T-helper 1 cell treated with Interleukin-12 subunit alpha and Interleukin-12 subunit beta and Interleukin-4 antibody, amounts not matched to agents 30 ng/mL and 1 ng/mL, for 36 hours (primary cell): ENCODE measurements at regions not wholly inside any gene's neighbourhood (a gene's known extent, or its start where the extent isn't known, plus 50 kb on each side); places are given as distances from the start of the nearest gene placed in this dataset.

Source experiments
- intact Hi-C: fragments of 100-400 bp; cut with micrococcal nuclease; formaldehyde crosslinking; loops from one replicate; pipeline ENCODE4 v1.15.1; 2024

DNA sequence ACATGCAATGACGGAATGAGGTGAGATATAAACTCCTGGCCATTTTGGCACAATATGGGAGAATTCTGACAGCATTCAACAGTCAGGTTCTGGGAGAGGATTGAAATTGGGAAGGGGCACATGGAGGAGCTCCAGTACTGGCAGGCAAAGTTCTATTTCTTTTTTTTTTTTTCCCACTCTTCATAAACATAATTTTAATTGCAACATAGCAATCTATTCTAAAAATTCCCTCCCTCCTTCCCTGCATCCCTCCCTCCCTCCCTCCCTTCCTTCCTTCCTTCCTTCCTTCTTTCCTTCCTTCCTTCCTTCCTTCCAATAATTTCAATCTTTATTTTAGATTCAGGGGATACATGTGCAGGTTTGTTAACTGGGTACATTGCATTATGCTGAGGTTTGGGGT, 93.2 kb downstream of the PTCSC3 start:
- intact Hi-C loops, result no loop called here

DNA sequence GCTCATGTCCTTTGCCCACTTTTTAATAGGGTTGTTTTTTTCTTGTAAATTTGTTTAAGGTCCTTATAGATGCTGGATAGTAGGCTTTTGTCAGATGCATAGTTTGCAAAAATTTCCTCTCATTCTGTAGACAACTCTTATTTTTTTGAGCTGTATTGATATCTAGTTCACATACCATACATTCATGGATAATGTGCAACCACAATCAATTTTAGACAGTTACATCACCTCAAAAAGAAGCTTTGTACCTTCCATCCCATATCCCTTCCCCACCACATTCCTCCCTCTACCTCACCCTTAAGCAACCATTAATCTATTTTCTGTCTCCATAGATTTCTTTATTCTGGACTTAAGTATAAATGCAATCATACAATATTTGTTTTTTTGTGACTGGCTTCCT, 98.4 kb downstream of the PTCSC3 start:
- intact Hi-C loops, result no loop called here

DNA sequence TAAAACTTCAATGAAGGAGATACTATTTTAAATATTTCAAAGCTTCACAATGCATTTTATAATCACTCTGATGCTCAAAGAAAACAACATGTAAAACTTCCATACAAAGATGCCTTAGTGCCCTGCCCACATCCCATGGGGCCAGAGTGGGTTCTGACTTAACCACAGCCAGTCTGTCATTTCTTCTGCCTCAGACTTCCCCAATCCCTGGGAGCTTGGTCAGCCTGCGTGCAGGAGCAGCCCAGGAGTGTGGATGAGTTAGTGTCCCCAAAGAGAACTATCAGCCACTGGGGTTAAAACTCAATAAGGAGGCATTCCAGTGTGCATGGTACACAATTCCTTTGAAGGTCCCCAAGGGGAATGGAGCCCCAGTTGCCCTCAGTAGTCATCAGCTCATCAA, 100.3 kb downstream of the PTCSC3 start:
- intact Hi-C loops, result no loop called here

DNA sequence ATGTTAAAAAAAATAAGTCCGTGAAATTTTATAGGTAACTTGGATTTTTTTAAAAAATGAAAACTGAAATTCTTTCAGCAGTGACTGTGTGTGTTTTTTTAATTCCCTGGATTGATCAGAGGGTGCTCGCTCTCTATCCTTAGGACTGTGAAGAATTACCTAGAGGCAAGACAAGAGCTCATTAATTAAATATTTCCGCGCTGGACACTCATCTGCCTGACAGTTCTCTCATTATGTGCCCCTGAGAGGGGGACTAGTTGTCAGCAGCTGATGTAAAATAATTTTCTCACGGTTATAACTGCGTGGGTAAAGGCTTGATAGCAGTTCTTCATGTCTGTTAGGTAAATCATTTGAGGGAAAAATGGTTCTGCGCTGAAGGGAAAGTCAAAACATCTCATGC, 101.3 kb downstream of the PTCSC3 start:
- intact Hi-C loops, result no loop called here

DNA sequence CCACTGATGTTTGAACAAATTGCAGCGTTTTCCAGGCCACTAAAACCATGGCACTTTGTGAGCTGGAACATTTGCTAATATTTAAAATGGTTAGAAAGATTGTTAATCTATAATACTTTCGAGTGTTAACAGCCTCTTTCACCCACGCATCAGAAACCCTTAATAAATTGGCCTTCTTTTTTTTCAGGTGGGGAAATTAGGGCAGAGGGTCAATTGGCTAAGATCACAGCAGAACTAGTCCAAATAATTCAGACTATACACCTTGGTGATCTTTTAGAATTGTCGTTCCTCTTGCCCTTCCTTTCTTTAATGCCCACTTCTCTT, 105.8 kb downstream of the PTCSC3 start:
- intact Hi-C loops, result loop anchor here (1.0 to 2.0 kb wide), 3 partner anchors 304 to 535 kb away; no protein-coding TSS in a partner anchor

- intact Hi-C loops, result loop anchor here (1.0 to 2.0 kb wide), 3 partner anchors 304 to 535 kb away; no protein-coding TSS in a partner anchor
Observed at GRCh38 chr14:36070031-36070719, 106.3 kb downstream of the PTCSC3 start.

- intact Hi-C loops, result loop anchor here (1.0 kb wide), 2 partner anchors 186 to 190 kb away; no protein-coding TSS in a partner anchor
Observed at GRCh38 chr14:36069535-36069900, 107.0 kb downstream of the PTCSC3 start.

- intact Hi-C loops, result loop anchor here (1.0 kb wide), 2 partner anchors 186 to 190 kb away; no protein-coding TSS in a partner anchor
Observed at GRCh38 chr14:36068777-36069534, 107.6 kb downstream of the PTCSC3 start.

- intact Hi-C loops, result no loop called here
Observed at GRCh38 chr14:36067428-36068187, 108.9 kb downstream of the PTCSC3 start.

GRCh38 chr14:36066636-36067035, 109.9 kb downstream of the PTCSC3 start:
- intact Hi-C loops, result no loop called here

- intact Hi-C loops, result no loop called here
Observed at GRCh38 chr14:36065831-36066230, 110.7 kb downstream of the PTCSC3 start.

- intact Hi-C loops, result no loop called here
Observed at GRCh38 chr14:36059531-36059930, 117.0 kb downstream of the PTCSC3 start.

DNA sequence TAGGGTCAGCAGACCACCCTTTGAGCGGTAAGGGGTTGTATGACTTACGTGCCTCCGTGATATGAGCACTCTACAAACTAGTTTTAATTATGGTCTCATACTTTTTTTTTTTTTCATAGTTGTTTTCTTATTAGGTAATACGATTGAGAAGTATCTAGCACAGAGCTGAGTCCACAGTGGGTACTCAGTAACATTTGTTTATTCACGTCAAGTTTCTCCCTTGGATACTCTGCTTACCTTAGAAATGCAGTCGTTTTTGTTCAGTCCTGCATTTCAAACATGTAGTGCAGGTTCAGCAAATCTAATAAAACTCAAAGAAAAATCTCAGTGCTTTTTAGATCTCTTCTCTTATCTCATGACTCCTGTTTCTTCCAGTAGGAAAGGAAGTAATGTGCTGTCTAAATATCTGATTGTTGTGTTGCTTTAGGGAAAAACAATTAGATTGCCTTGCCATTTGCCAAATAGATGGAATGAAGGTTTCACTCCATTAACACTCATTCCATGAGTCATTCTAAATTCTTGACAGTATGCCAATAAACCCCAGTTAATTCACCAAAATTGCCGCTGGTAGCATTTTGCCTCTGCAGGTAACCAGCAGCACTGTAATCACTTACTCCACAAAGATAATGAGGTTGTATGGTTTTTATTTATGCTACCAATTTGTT, 118.9 kb downstream of the PTCSC3 start:
- intact Hi-C loops, result no loop called here

GRCh38 chr14:36056845-36057244, 119.7 kb downstream of the PTCSC3 start:
- intact Hi-C loops, result no loop called here

DNA sequence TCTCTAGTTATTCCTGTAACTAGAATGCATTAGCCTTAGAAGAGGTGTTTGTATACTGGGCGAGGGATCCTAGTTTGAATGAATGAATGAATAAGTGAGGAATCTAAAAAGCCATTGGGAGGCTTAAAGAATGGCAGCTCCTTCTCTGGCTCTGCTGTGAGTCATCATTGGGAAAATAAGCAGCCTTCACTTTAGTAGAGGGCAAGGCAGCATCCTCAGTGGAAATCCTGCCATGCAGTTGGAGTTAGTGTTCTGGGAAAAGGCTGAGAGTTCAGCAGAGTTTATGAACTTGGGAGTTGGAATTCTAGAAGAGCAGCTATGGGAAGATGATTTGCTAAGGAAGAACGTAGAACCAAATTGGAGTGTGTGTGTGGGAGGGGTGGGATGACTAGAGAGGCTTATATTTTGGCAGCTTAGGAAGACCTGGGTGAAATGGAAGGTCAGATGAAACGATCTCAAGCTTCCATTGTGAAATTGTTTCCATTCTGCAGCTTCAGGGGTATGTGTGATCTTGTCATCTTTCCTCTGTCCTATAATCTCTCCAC, 120.8 kb downstream of the PTCSC3 start:
- intact Hi-C loops, result no loop called here

GRCh38 chr14:36055052-36055378, 121.5 kb downstream of the PTCSC3 start:
- intact Hi-C loops, result no loop called here

GRCh38 chr14:36054353-36055051, 122.0 kb downstream of the PTCSC3 start:
- intact Hi-C loops, result no loop called here

DNA sequence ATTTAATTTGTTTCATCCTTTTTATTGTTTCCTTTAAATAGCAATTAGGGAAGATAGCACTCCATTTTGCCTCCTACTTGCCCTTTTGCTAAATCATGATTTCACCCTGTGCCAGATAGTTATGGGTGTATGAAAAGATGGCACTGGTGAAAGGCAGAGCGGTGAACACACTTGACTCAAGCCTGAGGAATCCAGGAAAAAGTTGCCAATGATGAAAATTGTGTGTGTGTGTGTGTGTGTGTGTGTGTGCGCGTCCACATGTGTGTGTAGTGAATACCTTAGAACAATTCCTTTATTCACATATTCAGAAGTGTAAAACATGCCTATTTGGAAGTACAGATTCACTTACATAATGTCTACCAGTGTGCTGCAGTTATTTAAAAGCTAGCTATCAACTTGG, 123.8 kb downstream of the PTCSC3 start:
- intact Hi-C loops, result no loop called here

- intact Hi-C loops, result no loop called here
Observed at GRCh38 chr14:36052063-36052462, 124.5 kb downstream of the PTCSC3 start.

- intact Hi-C loops, result no loop called here
Observed at GRCh38 chr14:36048667-36049066, 127.9 kb downstream of the PTCSC3 start.

GRCh38 chr14:36047912-36048311, 128.6 kb downstream of the PTCSC3 start:
- intact Hi-C loops, result no loop called here
